Stomach (tissue), 4 donors: ENCODE measurements at regions not wholly inside any gene's neighbourhood (a gene's known extent, or its start where the extent isn't known, plus 50 kb on each side); places are given as distances from the start of the nearest gene placed in this dataset.

Source experiments
- EP300 ChIP-seq: sonication (generic); formaldehyde crosslinking; IDR thresholded peaks from one replicate; pipeline ENCODE4 v1.6.1; 2017; ENCODE audit warnings: antibody characterized with exemption
- POLR2A ChIP-seq, 4 donors: fragments of 450-650 bp; IDR thresholded peaks; one replicate each; pipeline ENCODE4 v1.6.1; 2016; ENCODE audit warnings: antibody characterized with exemption in 4 of 4, control low read depth in 2 of 4, mild to moderate bottlenecking in 1 of 4, moderate library complexity in 1 of 4
- POLR2AphosphoS5 ChIP-seq, 3 donors: sonication (generic); formaldehyde crosslinking; IDR thresholded peaks; one replicate each; pipeline ENCODE4 v1.6.1; 2016; ENCODE audit warnings: antibody characterized with exemption in 3 of 3
- TF ChIP-seq, protein P1 (sequence below), 7 experiments: fragments of 450-650 bp in 4 of 7; fragments of 200-600 bp in 3 of 7; sonication (generic) in 3 of 7; IDR thresholded peaks; one replicate each; pipeline ENCODE4 v1.5.1; 2016 to 2019; ENCODE audit warnings: antibody characterized with exemption in 7 of 7, control low read depth in 2 of 7, mild to moderate bottlenecking in 1 of 7

DNA sequence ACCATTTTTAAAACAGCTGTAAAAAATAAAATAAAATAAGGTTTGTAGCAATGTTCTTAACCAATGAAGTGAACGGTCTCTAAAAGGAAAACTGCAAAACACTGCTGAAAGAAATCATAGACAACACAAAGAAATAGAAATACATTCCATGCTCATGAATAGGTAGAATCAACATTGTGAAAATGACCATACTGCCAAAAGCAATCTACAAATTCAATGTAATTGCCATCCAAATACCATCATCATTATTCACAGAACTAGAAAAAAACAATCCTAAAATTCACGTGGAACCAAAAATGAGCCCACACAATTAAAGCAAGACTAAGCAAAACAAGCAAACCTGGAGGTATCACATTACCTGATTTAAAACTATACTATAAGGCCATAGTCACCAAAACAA, 67.6 kb upstream of the RGMB start:
- no peak for TF ChIP-seq POLR2A (IDR thresholded peaks at IDR 0.05)
- TF ChIP-seq, protein P1, sequence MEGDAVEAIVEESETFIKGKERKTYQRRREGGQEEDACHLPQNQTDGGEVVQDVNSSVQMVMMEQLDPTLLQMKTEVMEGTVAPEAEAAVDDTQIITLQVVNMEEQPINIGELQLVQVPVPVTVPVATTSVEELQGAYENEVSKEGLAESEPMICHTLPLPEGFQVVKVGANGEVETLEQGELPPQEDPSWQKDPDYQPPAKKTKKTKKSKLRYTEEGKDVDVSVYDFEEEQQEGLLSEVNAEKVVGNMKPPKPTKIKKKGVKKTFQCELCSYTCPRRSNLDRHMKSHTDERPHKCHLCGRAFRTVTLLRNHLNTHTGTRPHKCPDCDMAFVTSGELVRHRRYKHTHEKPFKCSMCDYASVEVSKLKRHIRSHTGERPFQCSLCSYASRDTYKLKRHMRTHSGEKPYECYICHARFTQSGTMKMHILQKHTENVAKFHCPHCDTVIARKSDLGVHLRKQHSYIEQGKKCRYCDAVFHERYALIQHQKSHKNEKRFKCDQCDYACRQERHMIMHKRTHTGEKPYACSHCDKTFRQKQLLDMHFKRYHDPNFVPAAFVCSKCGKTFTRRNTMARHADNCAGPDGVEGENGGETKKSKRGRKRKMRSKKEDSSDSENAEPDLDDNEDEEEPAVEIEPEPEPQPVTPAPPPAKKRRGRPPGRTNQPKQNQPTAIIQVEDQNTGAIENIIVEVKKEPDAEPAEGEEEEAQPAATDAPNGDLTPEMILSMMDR (IDR thresholded peaks at IDR 0.05): no peak
- no peak for TF ChIP-seq EP300
- TF ChIP-seq POLR2AphosphoS5 (IDR thresholded peaks at IDR 0.05): no peak
